PC-9 (cell line): ENCODE measurements at regions not wholly inside any gene's neighbourhood (a gene's known extent, or its start where the extent isn't known, plus 50 kb on each side); places are given as distances from the start of the nearest gene placed in this dataset.

ENCODE experiments used
- EZH2 ChIP-seq: fragments of 200-600 bp; sonication (generic); IDR thresholded peaks from 2 replicates; pipeline ENCODE4 v1.8.0; 2017; ENCODE audit warnings: antibody characterized with exemption, low read depth
- TF ChIP-seq, protein P1 (sequence below): fragments of 200-600 bp; sonication (generic); conservative IDR thresholded peaks from 2 replicates; pipeline ENCODE4 v1.6.1; 2017; ENCODE audit warnings: mixed run types, antibody characterized with exemption, mild to moderate bottlenecking, moderate library complexity

DNA sequence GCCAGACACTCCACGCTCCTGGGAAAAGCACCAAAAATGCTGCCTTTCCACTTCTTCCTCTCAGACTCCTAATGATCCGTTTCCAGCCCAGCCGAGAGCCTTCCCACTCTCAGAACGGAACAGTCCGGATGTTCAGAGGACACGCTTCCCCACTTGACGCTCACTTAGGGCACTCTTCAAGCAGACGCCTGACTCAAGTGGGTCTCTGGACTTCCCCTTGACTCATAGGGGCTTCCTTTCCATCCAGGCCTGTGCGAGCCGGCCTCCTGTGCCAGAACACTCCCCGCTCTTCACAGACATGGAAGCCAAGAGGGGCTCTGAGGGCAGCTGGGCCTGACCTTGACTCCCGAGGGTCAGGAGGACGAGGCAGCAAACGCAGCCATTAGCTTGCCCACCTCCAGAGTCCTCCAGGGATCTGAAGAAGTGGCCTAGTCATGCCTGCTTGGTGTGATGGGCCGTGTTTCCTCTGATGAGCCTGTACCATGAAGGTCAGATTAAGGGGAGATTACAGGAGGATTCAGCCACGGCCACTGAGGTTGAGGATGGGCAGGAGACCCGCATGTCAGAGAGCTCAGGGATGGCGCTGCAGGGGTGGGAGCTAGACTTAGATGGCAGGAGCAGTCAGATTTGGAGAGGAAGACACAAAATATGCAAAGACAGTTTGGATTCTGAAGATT, 114.7 kb upstream of the TLE3 start:
- TF ChIP-seq, protein P1, sequence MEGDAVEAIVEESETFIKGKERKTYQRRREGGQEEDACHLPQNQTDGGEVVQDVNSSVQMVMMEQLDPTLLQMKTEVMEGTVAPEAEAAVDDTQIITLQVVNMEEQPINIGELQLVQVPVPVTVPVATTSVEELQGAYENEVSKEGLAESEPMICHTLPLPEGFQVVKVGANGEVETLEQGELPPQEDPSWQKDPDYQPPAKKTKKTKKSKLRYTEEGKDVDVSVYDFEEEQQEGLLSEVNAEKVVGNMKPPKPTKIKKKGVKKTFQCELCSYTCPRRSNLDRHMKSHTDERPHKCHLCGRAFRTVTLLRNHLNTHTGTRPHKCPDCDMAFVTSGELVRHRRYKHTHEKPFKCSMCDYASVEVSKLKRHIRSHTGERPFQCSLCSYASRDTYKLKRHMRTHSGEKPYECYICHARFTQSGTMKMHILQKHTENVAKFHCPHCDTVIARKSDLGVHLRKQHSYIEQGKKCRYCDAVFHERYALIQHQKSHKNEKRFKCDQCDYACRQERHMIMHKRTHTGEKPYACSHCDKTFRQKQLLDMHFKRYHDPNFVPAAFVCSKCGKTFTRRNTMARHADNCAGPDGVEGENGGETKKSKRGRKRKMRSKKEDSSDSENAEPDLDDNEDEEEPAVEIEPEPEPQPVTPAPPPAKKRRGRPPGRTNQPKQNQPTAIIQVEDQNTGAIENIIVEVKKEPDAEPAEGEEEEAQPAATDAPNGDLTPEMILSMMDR = no peak
- no peak for TF ChIP-seq EZH2
